ENCODE measurements at regions not wholly inside any gene's neighbourhood (a gene's known extent, or its start where the extent isn't known, plus 50 kb on each side); places are given as distances from the start of the nearest gene placed in this dataset.

DNA sequence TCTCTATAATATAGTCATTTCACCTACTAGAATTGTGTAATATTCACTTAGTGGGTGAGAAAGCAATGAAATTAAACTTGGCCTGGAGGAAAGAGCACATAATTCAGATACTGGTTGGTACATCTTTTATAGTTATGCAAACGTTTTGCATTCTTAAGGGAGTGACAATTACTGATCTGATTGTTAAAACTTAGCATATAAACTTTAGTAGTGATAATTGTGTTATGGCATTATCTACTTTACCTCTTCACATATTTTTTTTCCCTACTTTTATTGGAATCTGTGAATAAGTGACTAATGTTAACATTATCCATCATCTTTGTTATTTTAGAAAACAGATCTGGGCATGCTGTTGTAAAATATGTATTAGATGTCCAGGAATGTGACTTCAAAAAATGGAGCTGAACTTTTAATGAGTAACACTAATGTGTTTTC, 217.4 kb upstream of the GIMD1 start:
- ChIA-PET CTCF (no interaction called here), POLR2A (no interaction called here)
- TF ChIP-seq, protein P1, sequence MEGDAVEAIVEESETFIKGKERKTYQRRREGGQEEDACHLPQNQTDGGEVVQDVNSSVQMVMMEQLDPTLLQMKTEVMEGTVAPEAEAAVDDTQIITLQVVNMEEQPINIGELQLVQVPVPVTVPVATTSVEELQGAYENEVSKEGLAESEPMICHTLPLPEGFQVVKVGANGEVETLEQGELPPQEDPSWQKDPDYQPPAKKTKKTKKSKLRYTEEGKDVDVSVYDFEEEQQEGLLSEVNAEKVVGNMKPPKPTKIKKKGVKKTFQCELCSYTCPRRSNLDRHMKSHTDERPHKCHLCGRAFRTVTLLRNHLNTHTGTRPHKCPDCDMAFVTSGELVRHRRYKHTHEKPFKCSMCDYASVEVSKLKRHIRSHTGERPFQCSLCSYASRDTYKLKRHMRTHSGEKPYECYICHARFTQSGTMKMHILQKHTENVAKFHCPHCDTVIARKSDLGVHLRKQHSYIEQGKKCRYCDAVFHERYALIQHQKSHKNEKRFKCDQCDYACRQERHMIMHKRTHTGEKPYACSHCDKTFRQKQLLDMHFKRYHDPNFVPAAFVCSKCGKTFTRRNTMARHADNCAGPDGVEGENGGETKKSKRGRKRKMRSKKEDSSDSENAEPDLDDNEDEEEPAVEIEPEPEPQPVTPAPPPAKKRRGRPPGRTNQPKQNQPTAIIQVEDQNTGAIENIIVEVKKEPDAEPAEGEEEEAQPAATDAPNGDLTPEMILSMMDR (IDR thresholded peaks at IDR 0.05; ENCODE audit: control extremely low read depth, extremely low read depth, low read depth, missing control alignments) = no peak
- DNase-seq (ENCODE audit: extremely low spot score) = no peak

DNA sequence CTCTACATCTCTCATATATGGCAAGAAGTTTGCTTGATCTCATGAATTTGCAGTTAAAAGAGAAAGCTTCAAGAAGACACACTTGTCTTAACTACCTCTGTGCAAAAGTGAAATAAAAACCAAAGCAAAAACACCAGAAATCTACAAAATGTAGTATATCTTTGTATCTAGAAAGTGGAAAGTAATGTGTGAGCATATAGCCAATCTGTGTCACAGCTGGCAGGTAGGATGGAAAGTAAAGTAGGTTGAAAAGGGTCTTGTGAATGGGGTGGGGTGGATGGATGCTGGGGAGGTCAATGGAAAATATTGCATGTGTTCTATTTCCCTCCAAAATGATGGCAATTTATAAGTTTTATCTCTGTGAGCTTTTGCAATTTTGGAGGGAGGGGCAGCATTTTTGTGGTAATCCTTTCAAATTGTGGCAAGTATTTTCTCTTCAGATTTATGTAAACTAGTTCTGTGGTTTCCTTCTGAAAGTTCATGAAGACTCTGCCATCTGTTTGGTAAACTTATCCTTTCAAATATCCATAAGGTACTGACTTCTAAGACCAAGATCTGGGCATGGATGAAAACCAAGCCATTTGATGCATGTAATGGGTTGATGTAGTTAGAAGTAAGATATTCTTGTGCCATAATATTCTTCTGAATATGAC, 215.9 kb upstream of the GIMD1 start:
- POLR2A ChIA-PET = no interaction called here
- TF ChIP-seq, protein P1 (IDR thresholded peaks at IDR 0.05; ENCODE audit: control extremely low read depth, extremely low read depth, low read depth, missing control alignments) = no peak
- CTCF ChIA-PET = interaction anchor here (1.5 kb wide), 1 partner anchor 17 kb away, joined by 3 read pairs; no protein-coding TSS in a partner anchor
- DNase-seq (ENCODE audit: extremely low spot score) = no peak

DNA sequence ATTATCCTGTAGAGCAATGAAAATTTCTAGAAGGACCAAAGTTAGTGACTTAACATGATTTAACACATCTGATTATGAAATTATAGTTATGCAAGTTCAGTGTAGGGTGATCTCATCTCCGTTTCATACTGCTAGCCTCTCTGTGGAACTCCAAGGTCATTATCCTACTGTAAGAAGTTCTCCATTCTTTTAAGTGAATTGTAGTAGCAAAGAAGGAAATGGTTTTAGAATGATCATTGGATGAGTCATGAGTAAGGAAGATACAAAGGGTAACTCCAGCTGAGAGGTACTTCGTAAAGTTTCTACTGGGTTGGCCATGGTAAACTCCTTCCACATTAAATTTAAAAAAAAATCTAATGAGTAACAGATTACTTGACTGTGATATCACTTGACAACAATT, 215.0 kb upstream of the GIMD1 start:
- ChIA-PET POLR2A (no interaction called here), CTCF (interaction anchor here (1.5 kb wide), 1 partner anchor 18 kb away, joined by 3 read pairs; no protein-coding TSS in a partner anchor)
- no peak for DNase-seq (ENCODE audit: extremely low spot score)
- TF ChIP-seq, protein P1 (IDR thresholded peaks at IDR 0.05; ENCODE audit: control extremely low read depth, extremely low read depth, low read depth, missing control alignments) = no peak

DNA sequence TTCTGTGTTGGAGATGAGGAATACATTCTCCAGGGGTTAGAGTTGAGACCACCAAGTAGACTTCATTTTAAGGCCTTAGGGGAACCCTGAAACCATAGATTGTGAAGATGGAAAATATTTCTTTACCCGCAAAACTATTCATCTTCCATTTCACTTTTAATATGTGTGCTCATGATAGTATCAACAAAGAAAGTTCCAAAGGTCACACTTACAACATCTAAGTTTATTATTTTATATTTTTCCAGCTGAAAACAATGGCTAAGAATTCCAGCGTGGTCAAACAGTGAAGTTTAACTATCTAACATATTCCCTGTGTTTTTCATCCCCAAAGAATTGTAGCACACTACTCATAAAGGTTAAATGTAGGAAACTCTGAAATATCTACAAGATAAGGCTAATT, 214.5 kb upstream of the GIMD1 start:
- TF ChIP-seq, protein P1 (IDR thresholded peaks at IDR 0.05; ENCODE audit: control extremely low read depth, extremely low read depth, low read depth, missing control alignments) = no peak
- ChIA-PET CTCF (interaction anchor here (1.5 kb wide), 1 partner anchor 18 kb away, joined by 3 read pairs; no protein-coding TSS in a partner anchor), POLR2A (no interaction called here)
- no peak for DNase-seq (ENCODE audit: extremely low spot score)

DNA sequence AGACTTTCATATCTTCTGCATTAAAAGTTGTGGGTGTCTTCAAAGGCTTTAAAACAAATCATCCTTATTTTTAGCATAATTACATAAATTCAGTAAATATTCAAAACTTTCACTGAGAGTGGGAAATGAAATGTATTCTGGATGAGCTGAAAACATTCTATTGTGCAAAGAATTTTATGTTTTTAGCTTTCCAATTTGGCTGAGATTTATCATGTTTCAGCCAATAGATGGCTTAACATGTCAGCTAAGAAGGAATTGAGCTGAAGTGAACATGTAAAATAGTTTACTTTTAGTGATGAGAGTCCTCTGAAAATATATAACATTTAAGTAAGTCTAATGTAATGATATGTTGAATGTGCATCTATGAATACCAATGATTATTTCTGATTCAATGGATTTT, 213.5 kb upstream of the GIMD1 start:
- DNase-seq (ENCODE audit: extremely low spot score) = no peak
- POLR2A ChIA-PET = no interaction called here
- CTCF ChIA-PET = interaction anchor here (0.8 kb wide), 1 partner anchor 12 kb away, joined by 3 read pairs; no protein-coding TSS in a partner anchor
- TF ChIP-seq, protein P1 (IDR thresholded peaks at IDR 0.05; ENCODE audit: control extremely low read depth, extremely low read depth, low read depth, missing control alignments) = no peak

DNA sequence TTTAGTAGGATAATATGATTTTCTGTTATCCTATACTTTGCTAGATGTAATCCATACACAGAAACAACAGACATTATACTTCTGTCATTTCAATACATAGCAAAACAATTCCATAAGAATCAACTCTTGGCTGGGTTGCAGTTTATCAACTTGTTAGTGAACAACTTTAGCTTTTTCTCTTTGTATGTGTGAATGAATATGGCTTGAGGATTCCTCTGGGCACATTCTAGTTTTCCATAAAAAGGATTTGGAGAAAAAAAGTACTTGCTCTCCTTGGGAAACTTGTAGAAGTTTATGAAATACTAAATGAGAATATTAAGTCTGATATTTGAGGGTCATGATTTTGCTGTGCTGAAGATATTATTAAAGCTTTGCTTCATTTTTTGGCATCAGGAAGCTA, 210.7 kb upstream of the GIMD1 start:
- no peak for DNase-seq (ENCODE audit: extremely low spot score)
- TF ChIP-seq, protein P1 (IDR thresholded peaks at IDR 0.05; ENCODE audit: control extremely low read depth, extremely low read depth, low read depth, missing control alignments) = no peak
- POLR2A ChIA-PET = no interaction called here
- CTCF ChIA-PET = interaction anchor here (1.3 kb wide), 1 partner anchor 10 kb away, joined by 3 read pairs; no protein-coding TSS in a partner anchor
